ENCODE measurements at regions not wholly inside any gene's neighbourhood (a gene's known extent, or its start where the extent isn't known, plus 50 kb on each side); places are given as distances from the start of the nearest gene placed in this dataset.
"Not testable (repeated sequence)": the region's sequence is repeated elsewhere in the genome, so short reads cannot be mapped to it uniquely, and the experiment has no call there.

DNA sequence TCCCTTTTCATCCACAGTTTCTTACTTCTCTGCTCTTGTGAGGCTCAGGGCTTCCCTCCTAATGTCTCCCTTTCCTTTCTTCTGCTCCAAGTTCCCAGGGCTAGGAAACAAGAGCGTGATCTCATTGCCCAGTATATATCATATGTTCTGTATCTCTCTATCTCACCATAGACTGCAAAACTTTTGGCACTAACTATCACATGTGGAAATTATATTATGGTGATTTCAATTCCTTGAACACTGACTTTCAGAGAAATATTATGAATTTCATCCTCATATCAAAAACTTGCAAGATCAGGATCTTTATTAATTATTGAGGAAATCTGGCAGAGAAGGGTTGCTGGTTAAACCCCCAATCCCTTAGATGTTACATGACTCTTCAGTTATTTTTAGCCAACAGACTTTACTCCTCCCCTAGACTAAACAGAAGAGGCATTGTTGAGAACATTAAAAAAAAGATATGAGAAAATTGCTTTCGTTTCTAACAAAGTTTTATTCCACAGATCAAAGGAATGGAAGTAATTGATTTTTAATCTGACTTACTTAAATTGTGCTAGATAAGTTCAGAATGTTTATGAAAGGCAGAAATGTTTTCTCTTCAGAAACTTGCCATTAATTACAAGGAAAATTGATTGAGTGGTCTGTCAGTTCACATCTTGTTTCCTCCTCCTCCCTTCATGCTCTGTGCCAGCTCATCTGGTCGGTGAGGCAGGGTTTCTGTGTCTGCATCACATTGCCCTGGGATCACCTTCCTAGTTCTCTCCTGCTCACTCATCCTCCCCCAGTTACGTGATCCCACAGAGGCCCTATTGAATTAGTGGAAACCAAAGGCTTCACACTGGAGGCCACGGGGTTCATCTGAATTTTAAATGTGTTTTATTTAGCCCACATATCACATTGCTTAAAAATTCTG lies 378.5 kb downstream of the LMO7 start:
- DNase-seq (ENCODE audit: low spot score): peak; percentile 6

- DNase-seq (ENCODE audit: low spot score): peak; percentile 28
Observed at GRCh38 chr13:76012091-76012721, 376.1 kb downstream of the LMO7 start.

DNA sequence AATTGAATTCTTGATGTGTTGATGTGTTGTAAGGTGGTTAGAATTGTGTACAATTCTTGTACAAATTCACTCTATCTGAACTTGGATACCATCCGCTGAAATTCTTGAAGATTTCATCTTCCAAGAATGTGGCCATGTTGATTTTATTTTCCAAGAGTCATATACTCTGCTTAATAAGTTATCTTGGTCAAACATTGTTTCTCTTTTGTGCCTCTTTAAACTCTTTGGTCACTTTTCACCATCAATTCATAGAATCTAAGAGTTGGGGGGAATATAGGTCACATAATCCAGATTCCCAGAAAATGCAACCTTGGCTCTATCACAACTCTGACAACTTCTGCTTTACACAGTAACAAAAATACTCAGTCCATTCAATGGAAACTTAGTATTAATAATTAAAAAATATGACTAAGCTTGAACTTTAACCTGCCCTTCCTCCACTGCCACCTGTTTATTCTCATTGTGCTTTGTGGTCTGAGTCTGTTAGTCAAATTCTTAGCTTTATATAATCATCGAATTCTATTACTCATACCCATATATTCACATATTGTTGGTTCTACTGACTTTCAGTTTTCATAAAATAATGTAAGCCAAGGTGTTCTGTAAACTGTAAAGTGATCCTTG lies 373.2 kb downstream of the LMO7 start:
- no peak for DNase-seq (ENCODE audit: low spot score)

- no peak for DNase-seq (ENCODE audit: low spot score)
Observed at GRCh38 chr13:76004416-76004815, 368.3 kb downstream of the LMO7 start.

DNA sequence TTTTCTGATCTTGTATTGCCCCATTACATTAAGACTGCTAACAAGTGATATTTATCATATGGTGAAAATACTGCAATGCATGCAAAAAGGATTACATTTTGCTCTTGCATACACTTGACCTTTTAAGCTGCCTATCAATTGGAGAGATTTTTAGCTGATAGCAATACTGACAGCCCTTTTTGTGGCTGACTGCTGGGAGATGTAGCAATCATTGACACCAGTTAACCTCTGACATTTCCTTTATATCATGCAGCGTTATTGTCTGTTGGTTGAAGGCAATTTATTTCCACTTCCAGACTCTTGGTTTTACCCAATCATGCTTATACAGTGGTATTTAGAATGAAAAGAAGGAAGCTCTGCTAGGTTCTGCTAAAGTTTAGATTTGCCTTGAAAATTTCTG lies 364.0 kb downstream of the LMO7 start:
- no peak for DNase-seq (ENCODE audit: low spot score)

DNA sequence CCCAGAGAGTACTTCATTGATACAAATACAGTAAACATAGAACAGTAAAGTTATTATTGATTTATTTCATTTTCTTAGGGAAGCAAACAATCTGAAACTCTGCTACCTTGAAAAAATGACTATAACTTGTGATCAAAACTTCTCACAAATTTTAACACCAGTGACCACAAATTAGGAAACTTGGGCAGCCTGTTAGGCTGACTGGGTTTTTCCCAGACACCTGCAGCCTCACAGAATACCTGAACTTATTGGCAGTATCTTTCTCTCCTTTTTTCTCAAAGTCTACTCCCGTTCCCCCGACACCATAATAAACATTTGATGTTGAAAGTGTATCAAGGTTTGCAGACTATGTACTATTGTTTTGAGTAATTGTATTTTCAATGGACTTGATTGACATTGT lies 360.5 kb downstream of the LMO7 start:
- DNase-seq (ENCODE audit: low spot score): no peak

DNA sequence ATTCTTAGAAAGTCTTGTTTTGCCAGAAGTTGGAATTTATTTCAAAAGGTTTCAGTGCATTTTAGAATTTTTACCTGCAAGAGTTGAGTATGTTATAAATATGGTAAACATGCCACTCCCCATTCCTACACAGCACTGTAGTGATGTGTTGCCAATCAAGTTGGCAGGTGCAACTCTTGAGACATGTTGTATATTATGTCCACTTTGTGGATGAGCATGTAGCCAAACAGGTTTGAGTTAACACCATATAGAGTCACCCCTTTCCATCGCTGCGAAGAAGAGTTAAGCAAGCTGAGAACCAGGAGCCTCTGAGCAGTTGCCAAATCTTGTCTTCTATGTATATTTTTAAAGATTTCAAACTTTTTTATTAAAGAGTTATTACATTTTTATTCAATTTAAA lies 359.8 kb downstream of the LMO7 start:
- no peak for DNase-seq (ENCODE audit: low spot score)

- no peak for DNase-seq (ENCODE audit: low spot score)
Observed at GRCh38 chr13:75993823-75994222, 357.7 kb downstream of the LMO7 start.

GRCh38 chr13:75993241-75993640 lies 357.1 kb downstream of the LMO7 start:
- DNase-seq (ENCODE audit: low spot score): no peak

DNA sequence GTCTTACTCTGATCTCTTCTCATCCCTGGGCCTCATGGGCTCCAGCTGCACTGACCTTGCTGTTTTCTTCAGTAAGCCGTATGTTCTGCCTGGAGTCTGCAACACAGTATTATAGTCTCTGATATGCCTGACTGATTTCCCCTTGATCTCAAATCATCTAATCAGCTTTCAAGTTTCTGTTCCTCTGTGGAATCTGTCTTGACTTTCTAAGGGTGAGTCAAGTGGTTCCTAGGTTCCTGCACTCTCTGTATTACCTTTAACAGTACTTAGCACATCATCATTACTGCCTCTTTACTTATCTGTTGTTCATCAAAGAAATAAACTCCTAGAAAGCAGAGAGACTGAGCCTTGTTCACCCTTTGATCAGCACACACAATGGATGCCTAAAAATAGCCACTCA lies 350.7 kb downstream of the LMO7 start:
- DNase-seq (ENCODE audit: low spot score): no peak

GRCh38 chr13:75985132-75985531 lies 349.0 kb downstream of the LMO7 start:
- DNase-seq (ENCODE audit: low spot score): no peak

GRCh38 chr13:75978818-75979217 lies 342.7 kb downstream of the LMO7 start:
- DNase-seq (ENCODE audit: low spot score): no peak

GRCh38 chr13:75968103-75968838 lies 332.1 kb downstream of the LMO7 start:
- peak; percentile 33 for DNase-seq (ENCODE audit: low spot score)

DNA sequence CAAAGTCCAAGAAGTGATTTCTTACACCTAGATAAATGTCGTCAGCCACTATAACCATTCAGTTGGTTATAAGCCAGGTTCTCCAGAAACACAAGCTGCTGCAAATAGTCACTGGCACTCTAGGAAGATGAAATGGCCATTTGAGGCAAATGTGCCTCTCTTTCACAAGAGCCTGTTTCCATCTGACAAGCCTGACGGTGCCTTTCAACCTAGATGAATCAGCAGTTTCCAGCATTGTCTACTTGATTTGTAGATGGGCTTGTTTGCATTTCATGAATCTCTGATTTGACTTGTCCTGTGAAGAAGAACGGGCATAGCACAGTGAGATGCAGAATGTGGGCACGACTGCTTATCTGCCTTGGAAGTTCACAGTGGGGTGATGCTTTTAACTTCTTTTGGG lies 327.2 kb downstream of the LMO7 start:
- DNase-seq (ENCODE audit: low spot score): no peak

DNA sequence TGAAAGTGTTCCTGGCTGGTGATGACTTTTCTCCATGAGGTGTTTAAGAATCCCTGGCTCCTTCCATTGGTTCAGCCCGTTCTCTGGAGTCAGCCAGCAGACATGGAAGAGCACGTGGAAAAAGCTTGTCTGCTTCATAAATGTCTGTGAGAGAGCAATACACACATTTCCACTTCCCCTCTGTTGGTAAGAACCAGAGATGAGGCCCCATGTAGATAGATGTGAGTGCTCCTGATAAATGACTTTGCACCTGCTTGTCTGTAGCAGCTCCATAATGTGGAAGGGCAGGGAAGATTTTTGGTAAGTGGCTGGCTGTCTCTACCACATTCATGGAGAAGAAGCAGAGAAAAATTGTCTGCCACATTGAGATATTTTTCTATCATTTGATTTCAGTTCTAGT lies 325.8 kb downstream of the LMO7 start:
- no peak for DNase-seq (ENCODE audit: low spot score)

- no peak for DNase-seq (ENCODE audit: low spot score)
Observed at GRCh38 chr13:75960538-75960994, 324.4 kb downstream of the LMO7 start.

GRCh38 chr13:75959861-75960481 lies 323.8 kb downstream of the LMO7 start:
- no peak for DNase-seq (ENCODE audit: low spot score)

DNA sequence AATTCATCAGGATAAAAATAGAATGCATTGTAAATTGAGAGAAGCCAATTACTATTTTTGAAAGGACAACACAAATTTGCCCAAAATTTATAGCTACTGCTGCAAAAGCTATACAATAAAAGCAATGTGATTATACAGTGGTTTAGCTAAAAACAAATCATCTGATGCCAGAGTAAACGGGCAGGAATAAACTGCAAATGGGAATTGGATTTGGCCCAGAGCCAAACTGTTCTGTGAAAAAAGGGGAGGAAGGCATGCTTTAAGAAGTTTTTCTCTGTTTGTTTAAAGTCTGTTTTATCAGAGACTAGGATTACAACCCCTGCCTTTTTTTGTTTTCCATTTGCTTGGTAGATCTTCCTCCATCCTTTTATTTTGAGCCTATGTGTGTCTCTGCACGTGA lies 317.5 kb downstream of the LMO7 start:
- not testable (repeated sequence) for DNase-seq (ENCODE audit: low spot score)

DNA sequence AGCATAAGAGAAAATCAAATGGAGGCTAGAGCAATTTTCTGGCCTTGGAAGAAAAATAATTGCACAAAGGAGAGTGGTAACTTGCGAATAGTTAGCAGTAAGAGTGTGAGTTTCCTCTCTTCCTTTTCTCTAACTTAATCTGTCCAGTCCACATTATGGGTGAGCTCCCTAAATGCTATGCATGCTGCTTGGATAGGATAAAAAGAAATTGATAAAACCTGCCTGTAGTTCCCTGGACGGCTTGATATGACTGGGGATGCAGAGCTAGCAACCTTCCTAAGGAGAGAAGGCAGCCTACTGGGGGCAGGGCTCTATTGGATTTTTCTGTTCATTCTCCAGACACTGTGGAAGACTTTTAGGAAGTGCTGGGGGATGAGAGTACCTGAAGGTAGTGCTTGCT lies 311.3 kb downstream of the LMO7 start:
- DNase-seq (ENCODE audit: low spot score): no peak

GRCh38 chr13:75946536-75947284 lies 310.6 kb downstream of the LMO7 start:
- DNase-seq (ENCODE audit: low spot score): no peak

GRCh38 chr13:75945841-75946482 lies 309.8 kb downstream of the LMO7 start:
- no peak for DNase-seq (ENCODE audit: low spot score)

Data from AG08395 (cell line).